ENCODE measurements at regions not wholly inside any gene's neighbourhood (a gene's known extent, or its start where the extent isn't known, plus 50 kb on each side); places are given as distances from the start of the nearest gene placed in this dataset.

- no peak for DNase-seq (ENCODE audit: low spot score)
These were observed 344.9 kb downstream of the EFNA5 start for GRCh38 chr5:107325866-107326265.

DNA sequence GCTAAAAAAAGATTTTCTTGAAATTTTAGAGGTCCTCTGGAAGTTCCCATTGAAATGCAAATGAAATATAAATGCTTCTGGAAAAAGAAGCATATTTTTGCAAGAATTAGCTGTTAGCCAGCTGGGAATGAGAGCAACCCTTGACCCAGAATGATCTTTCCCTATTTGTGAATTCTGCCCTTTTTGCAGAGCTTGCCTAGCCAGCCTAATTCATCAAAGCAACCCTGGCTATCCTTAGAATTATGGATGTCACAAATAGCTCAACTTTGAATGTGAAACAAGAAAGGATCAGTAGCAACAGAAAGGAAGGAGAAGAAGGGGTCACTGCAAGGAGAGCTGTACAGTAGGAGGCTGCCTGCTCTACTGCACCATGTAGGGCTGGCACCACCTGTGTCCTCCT lies 345.9 kb downstream of the EFNA5 start:
- no peak for DNase-seq (ENCODE audit: low spot score)

- no peak for DNase-seq (ENCODE audit: low spot score)
These were observed 346.7 kb downstream of the EFNA5 start for GRCh38 chr5:107324071-107324470.

DNA sequence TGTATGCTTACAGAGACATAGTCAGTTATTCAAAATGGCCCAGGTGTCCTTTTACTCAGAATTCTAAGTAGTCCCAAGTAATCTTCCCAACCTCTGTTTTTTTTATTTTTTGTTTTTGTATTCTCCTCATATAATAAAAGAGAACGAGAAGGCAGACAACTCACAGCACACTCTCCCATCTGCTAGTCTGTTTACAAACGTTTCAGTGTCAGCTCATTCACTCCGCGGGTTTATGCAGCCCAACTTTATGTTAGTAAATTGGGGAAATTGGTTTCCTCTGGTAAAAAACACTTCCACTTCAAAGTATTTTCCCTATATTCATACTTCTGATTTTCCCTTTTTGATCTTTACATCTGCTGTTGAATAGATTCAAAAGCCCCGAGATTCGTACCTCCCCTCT lies 347.2 kb downstream of the EFNA5 start:
- DNase-seq (ENCODE audit: low spot score): no peak

DNA sequence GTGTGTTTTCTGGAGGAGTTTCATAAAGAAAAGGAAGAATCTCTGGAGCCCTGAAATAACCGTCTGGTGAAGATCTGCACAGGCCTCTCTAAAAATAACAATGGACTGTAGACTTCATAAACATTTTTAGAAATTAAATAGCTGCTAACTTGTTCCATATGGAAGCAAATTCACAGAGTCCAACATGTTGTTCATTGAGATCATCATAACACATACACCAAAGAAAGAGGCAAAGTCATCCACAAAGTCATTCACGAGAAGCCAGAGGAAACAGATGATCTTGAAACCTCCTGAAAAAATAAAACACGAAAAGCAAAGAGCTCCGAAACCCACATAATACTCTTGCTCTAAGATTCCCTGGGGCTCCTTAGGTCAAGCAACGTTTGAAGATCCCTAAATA lies 347.8 kb downstream of the EFNA5 start:
- no peak for DNase-seq (ENCODE audit: low spot score)

DNA sequence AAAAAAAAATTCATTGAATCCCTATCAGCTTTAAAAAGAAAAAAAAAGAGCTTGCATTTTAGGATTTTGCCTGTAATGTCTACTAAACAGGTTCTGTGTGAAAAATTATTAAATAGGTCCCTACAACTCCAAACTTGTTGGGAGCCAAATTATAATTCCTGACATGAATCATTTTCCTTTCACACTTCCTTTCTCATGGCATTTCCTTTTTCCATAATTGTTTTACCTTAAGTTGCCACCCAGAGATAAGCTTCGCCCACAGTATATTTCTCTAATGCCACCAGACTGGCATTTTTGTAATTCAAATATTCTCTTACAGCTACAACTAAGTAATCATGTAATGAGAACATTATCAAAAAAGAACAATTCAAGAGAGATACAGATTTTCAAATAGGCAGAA lies 348.8 kb downstream of the EFNA5 start:
- DNase-seq (ENCODE audit: low spot score): no peak

GRCh38 chr5:107320846-107321245 lies 349.9 kb downstream of the EFNA5 start:
- DNase-seq (ENCODE audit: low spot score): no peak

DNA sequence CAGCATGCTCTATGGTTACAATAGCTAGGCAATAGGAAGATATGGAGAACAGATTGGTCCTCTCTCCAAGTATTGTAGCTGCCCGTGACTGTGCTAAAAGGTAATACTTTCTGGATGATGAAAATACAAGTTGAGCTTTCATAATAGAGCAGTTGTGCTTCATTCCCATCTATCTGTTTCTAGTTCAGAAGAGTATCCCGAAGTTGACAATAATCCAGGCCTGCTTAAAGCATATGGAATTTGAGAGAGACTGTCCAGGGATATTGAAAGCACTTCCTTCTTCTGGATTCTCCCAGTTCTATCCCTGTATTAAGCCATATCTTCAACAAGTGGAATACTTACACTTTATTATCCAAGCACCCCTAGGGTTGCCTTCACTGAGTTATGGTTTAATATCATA lies 350.4 kb downstream of the EFNA5 start:
- no peak for DNase-seq (ENCODE audit: low spot score)

GRCh38 chr5:107319901-107320300 lies 350.8 kb downstream of the EFNA5 start:
- no peak for DNase-seq (ENCODE audit: low spot score)

DNA sequence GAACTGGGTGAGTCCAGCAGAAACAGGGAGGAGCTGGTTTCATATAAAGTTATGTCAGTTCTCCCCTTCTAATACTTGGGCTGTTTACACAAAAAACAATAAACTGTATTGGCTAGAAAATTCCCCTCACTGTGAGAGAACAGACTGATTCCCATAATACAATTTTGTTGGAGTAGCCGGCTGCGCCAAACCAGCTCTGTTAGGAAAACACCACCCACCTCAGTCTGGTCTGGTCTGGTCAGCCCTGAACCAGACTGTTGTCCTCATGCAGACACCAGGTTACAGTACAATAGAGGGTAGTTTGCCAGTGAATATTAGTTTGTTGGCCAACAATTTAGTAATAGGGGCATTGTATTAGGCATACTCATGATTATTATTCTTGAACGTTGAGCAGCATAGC lies 356.4 kb downstream of the EFNA5 start:
- no peak for DNase-seq (ENCODE audit: low spot score)

DNA sequence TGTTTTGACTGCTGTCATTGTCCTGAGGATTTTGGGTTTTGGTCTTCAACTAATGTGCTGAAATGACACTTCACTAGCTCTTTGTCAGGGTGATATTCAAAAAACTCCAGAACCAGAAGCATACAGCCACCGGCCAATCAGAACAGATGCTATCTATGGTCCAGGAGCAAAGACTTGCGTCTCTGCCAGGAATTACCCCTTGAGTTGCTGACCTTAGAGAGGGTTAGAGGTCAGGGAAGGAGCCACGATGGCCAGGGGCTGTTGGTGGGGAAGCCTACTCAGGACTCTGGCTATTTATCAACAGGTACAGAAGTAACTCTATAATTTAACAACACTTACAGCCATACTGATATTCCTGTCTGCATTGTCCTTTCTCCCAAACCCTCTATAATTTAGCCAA lies 356.8 kb downstream of the EFNA5 start:
- DNase-seq (ENCODE audit: low spot score): no peak

- DNase-seq (ENCODE audit: low spot score): no peak
These were observed 357.6 kb downstream of the EFNA5 start for GRCh38 chr5:107313098-107313497.

- DNase-seq (ENCODE audit: low spot score): no peak
These were observed 360.6 kb downstream of the EFNA5 start for GRCh38 chr5:107310181-107310580.

DNA sequence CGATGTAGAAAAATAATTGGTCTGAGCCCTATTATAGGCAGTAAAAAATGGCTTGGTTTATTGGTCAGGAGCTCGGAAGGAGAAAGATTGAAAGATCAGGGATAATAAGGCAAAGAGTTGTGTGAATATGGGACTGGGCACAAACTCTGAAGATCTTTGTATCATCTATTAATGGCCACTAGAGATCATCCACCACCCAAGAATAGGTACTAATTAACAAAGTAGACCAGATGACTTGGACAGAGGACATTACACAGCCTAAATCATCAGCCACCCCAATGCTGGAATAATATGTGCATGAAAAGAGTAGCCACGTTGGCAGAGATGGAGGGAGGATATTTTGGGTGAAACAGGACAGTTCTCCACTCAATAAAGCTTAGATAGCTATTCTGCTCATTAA lies 364.1 kb downstream of the EFNA5 start:
- no peak for DNase-seq (ENCODE audit: low spot score)

DNA sequence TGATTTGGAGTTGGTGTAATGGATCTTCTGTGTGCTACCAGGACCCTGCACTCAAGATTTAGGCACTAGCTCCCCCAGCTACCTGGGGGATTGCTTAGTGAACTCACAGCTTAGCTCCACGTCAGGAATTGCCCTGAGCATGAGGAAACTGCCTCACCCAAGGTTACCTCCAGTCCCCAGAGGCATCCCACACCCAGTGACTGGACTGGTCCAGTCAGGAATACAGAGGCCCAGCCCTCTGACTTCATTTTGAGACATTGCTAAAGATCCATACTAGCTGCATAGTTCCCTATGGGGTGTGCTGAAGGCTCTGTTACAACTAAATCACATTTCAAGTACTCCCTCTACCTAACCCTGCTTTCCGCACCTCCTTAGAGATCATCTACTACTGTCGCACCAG lies 364.7 kb downstream of the EFNA5 start:
- no peak for DNase-seq (ENCODE audit: low spot score)

DNA sequence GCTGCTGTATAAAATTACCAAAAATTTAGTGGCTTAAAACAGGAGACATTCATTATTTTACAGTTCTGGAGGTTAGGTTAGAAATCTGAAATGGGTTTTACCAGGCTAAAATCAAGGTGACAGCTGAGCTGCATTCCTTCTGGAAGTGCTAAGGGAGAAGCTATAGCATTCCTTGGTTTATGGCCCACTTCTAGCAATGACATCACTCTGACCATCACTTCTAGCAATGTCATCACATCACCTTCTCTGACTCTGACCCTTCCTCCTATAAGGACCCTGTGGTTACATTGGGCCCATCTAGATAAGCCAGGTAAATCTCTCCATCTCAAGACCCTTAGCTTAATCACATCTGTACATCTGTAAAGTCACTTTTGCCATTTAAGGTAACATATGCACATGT lies 366.1 kb downstream of the EFNA5 start:
- no peak for DNase-seq (ENCODE audit: low spot score)

DNA sequence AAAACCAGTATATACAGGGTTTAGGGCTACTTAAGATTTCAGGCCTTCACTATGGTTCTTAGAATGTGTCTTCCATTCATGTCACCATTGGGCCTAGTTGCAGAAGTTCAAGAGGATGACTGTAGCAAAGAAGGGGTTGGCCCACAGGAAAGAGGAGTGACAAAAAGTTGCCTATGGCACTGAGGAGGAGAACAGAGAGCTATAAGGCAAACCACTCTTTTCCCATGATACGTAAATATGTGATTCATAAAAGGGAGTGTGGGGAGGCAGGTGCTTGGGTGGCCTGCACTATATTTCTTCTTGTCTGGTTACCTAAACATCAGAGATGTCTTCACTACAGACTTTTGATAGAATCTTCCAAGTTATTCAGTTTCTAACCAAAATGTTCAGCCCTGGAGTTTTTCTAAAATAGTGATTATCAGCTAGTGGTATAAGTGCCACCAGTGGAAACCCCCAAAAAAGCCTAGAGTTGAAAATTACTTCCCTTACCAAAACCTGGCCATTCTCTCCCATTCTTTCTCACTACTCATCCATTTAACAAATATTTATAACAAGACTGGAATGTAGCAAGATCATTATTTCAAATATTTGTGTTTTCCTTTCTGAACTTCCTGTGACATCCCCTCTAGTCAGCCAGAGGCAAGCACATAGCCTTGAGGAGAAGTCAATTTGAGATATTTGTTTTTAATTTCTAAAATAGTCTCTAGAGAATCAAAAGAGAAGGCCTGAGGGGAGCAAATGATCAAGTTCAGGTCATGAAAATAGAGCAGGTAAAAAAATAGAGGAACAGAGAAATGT lies 367.4 kb downstream of the EFNA5 start:
- no peak for DNase-seq (ENCODE audit: low spot score)

- no peak for DNase-seq (ENCODE audit: low spot score)
These were observed 368.3 kb downstream of the EFNA5 start for GRCh38 chr5:107302441-107302840.

DNA sequence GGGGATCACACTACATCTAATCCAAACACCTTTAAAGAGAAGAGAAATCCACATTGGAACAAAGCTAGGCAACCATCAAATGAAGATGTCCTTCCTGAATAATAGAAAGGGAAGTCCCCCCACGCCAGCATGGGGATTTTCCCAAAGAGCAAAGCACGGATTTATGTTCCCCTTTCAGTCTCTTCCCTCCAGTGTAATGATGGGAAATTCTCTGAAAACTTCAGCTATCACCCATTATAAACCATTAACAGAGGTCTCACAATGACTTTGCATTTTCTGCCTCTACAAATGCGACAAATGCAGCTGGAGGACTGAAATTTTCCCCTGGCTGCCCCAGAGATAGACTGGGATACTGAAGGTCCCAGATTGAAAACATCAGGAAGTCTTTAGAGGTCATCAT lies 368.7 kb downstream of the EFNA5 start:
- DNase-seq (ENCODE audit: low spot score): no peak

DNA sequence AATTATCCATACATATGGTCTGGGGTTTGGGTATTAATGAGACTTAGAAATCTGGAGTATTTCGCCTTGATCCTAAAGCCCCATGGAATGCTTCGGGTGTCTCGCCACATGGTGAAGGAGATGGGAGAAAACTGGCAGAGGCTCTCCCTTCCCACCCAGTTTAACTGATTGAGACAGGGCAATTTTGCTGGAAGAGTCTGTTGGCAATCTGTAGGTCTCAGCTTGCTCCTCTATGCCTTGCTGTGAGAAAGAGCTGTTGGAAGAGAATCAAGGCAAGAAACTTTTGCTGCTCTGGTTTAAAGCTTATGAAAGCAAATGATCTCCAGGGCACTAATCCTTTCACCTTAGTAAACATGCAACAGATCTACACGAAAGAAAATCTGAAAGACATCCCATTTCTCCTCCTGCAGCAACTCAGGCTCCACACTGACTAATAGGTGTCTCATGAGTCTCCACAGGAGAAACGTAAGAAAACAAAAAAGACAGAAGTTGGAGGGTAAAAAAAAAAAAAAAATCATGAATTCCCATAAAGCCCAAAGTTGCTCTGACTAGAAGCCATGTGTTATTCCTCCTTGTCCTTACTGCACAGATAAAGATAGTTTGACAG lies 369.9 kb downstream of the EFNA5 start:
- no peak for DNase-seq (ENCODE audit: low spot score)

DNA sequence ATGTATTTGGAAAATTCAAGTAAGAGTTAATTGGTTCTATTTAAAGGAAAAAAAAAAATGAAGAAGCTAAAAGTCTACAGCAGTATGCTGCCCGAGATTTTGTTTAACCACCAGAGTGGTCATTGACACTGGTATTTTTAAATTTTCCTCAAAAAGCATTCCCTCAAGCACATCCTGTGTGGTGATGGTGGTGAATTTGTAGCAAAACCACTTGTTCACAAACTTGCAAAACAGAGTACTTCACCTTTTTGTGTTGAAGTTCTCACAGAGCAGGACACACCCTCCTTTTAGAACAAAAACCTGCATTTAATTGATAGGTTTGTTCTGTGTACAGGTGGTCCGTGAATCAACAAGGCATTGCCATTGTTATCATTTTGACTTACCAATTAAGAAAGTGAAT lies 374.2 kb downstream of the EFNA5 start:
- DNase-seq (ENCODE audit: low spot score): no peak

GRCh38 chr5:107295914-107296313 lies 374.8 kb downstream of the EFNA5 start:
- DNase-seq (ENCODE audit: low spot score): no peak

- DNase-seq (ENCODE audit: low spot score): no peak
These were observed 376.1 kb downstream of the EFNA5 start for GRCh38 chr5:107294669-107295068.

DNA sequence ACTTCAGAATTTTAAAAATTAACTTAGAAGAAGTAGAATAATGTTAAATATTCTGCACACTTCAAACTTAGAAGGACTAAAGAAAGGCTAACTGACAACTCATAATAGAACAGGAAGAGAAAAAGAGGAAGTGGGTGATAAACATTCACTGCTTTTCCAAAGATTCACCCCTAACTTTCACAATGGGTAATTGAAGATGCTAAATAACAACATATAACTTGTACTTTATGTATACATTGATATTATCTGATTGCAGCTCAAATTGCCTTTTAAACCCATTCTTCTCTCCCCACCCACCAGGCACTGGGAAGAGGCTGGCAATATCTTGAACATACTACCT lies 376.6 kb downstream of the EFNA5 start:
- no peak for DNase-seq (ENCODE audit: low spot score)

Data from hepatic stellate cell (primary cell).